GM12878 (cell line): ENCODE measurements at regions not wholly inside any gene's neighbourhood (a gene's known extent, or its start where the extent isn't known, plus 50 kb on each side); places are given as distances from the start of the nearest gene placed in this dataset.

ENCODE experiments used
- BRCA1 ChIP-seq: IDR thresholded peaks from 2 replicates; pipeline ENCODE4 v1.6.1; 2011; ENCODE audit warnings: low read depth, low read length, improper control_type of control experiment
- CTCF ChIP-seq, 3 experiments: IDR thresholded peaks in 2 of 3; conservative IDR thresholded peaks in 1 of 3; 2 replicates each; pipeline ENCODE4 v1.5.1; 2011; ENCODE audit warnings: low read depth in 3 of 3, low read length in 3 of 3, mild to moderate bottlenecking in 3 of 3, control low read depth in 2 of 3, moderate library complexity in 2 of 3, inconsistent platforms in 1 of 3, mixed read lengths in 1 of 3; ENCODE audit not compliant: control insufficient read depth in 2 of 3, insufficient read depth in 1 of 3; ENCODE audit errors: extremely low read depth in 1 of 3
- EP300 ChIP-seq, 2 experiments: fragments of 150-350 bp in 1 of 2; IDR thresholded peaks; 2 replicates each; pipeline ENCODE4 v1.6.1; 2011 to 2012; ENCODE audit warnings: low read depth in 2 of 2, low read length in 2 of 2, borderline replicate concordance in 1 of 2, improper control_type of control experiment in 1 of 2, inconsistent platforms in 1 of 2; ENCODE audit not compliant: control insufficient read depth in 1 of 2
- JUND ChIP-seq: IDR thresholded peaks from 2 replicates; pipeline ENCODE4 v1.6.1; 2012; ENCODE audit warnings: low read depth, mild to moderate bottlenecking, low read length, improper control_type of control experiment, moderate library complexity
- NBN ChIP-seq: fragments of 450-650 bp; IDR thresholded peaks from 2 replicates; pipeline ENCODE4 v1.6.1; 2016
- POLR2A ChIP-seq: IDR thresholded peaks from 2 replicates; pipeline ENCODE4 v1.6.1; 2011; ENCODE audit warnings: low read depth, mild to moderate bottlenecking, low read length
- RCOR1 ChIP-seq: conservative IDR thresholded peaks from 2 replicates; pipeline ENCODE4 v1.6.1; 2012; ENCODE audit warnings: low read depth, low read length, improper control_type of control experiment
- ZNF24 ChIP-seq: fragments of 450-650 bp; IDR thresholded peaks from 2 replicates; pipeline ENCODE4 v1.6.1; 2017; ENCODE audit warnings: antibody characterized with exemption, mild to moderate bottlenecking

- TF ChIP-seq EP300 (IDR thresholded peaks at IDR 0.05; ENCODE audit: borderline replicate concordance in 1 of 2, control insufficient read depth in 1 of 2, low read depth in 2 of 2, low read length in 2 of 2) (no peak), BRCA1 (no peak), CTCF (IDR thresholded peaks at IDR 0.05 in 2 of 3, conservative IDR thresholded peaks at IDR 0.05 in 1 of 3; ENCODE audit: control insufficient read depth in 2 of 3, extremely low read depth in 1 of 3, insufficient read depth in 1 of 3, low read depth in 3 of 3, low read length in 3 of 3) (no peak), RCOR1 (no peak), POLR2A (no peak), JUND (no peak), ZNF24 (no peak), NBN (no peak)
Measured at GRCh38 chr3:82087958-82088357, 326.5 kb upstream of the GBE1 start.
